T-cell (primary cell): ENCODE measurements at regions not wholly inside any gene's neighbourhood (a gene's known extent, or its start where the extent isn't known, plus 50 kb on each side); places are given as distances from the start of the nearest gene placed in this dataset.

Experiments used
- ATAC-seq, 4 experiments: fragments of 200-7000 bp in 3 of 4; fragments of 150-1000 bp in 1 of 4; cut with Tn5 transposase; replicated peaks in 1 of 4; 1 replicate in 3 of 4; 2 replicates in 1 of 4; pipeline ENCODE4 v1.10.0; 2021; ENCODE audit warnings: moderate library complexity in 3 of 4, mild to moderate bottlenecking in 2 of 4, moderate number of reproducible peaks in 1 of 4
- CTCF ChIA-PET, 2 donors: fragments of 300-600 bp; sonication (Branson Sonifier 250); formaldehyde crosslinking; loops; one replicate each; lab custom pipeline; 2022; ENCODE audit warnings: antibody characterized with exemption in 2 of 2; lab: Charles Lee
- POLR2A ChIA-PET, 2 donors: fragments of 300-600 bp; sonication (Branson Sonifier 250); formaldehyde crosslinking; loops; one replicate each; lab custom pipeline; 2022; ENCODE audit warnings: antibody characterized with exemption in 2 of 2; lab: Charles Lee
- DNase-seq, 35 experiments: peaks; one replicate each; pipeline versions ENCODE4 v3.0.0 to v3.0.0-alpha.2; 2013 to 2023
- H3K27ac ChIP-seq: one replicate; pipeline ENCODE4 v1.5.1; 2013; ENCODE audit warnings: low read length
- H3K27me3 ChIP-seq, 2 experiments: replicated peaks in 1 of 2; 1 replicate in 1 of 2; 2 replicates in 1 of 2; pipeline versions ENCODE4 v1.6.1 to v1.7.0; 2013; ENCODE audit warnings: low read length in 1 of 2, mixed read lengths in 1 of 2; ENCODE audit not compliant: control insufficient read depth in 2 of 2, insufficient read depth in 2 of 2; ENCODE audit errors: extremely low read depth in 1 of 2
- H3K36me3 ChIP-seq, 2 donors: 1 replicate in 1 of 2; 2 replicates in 1 of 2; pipeline versions ENCODE4 v1.6.1 to v1.7.0; 2013; ENCODE audit warnings: low read length in 1 of 2; ENCODE audit not compliant: control insufficient read depth in 2 of 2, insufficient read depth in 1 of 2; ENCODE audit errors: extremely low read depth in 1 of 2
- H3K4me1 ChIP-seq, 2 experiments: 1 replicate in 1 of 2; 2 replicates in 1 of 2; pipeline versions ENCODE4 v1.6.1 to v1.7.0; 2013; ENCODE audit warnings: low read length in 2 of 2, mixed read lengths in 1 of 2; ENCODE audit not compliant: insufficient read depth in 2 of 2, control insufficient read depth in 1 of 2; ENCODE audit errors: extremely low read depth in 1 of 2
- H3K4me3 ChIP-seq, 2 donors: 1 replicate in 1 of 2; 2 replicates in 1 of 2; pipeline versions ENCODE4 v1.5.1 to v1.7.0; 2013; ENCODE audit warnings: mild to moderate bottlenecking in 2 of 2, low read length in 1 of 2, moderate library complexity in 1 of 2; ENCODE audit not compliant: control insufficient read depth in 1 of 2; ENCODE audit errors: extremely low read depth in 1 of 2
- H3K9me3 ChIP-seq: 2 replicates; pipeline ENCODE4 v1.7.0; 2013
- H3K27ac Mint-ChIP-seq, 2 donors: one replicate each; pipeline ENCODE4 v1.8.0; 2020 to 2021; ENCODE audit warnings: mild to moderate bottlenecking in 2 of 2, mixed read lengths in 2 of 2
- H3K27me3 Mint-ChIP-seq, 2 donors: one replicate each; pipeline ENCODE4 v1.8.0; 2021 to 2022; ENCODE audit warnings: mixed read lengths in 2 of 2
- H3K36me3 Mint-ChIP-seq: one replicate; pipeline ENCODE4 v1.8.0; 2021; ENCODE audit warnings: mixed read lengths
- H3K4me1 Mint-ChIP-seq, 3 donors: one replicate each; pipeline ENCODE4 v1.8.0; 2020 to 2022; ENCODE audit warnings: mixed read lengths in 3 of 3, mild to moderate bottlenecking in 1 of 3
- H3K4me3 Mint-ChIP-seq, 3 donors: one replicate each; pipeline ENCODE4 v1.8.0; 2020 to 2022; ENCODE audit warnings: mild to moderate bottlenecking in 3 of 3, mixed read lengths in 3 of 3, moderate library complexity in 3 of 3
- H3K9me3 Mint-ChIP-seq, 3 donors: one replicate each; pipeline ENCODE4 v1.8.0; 2020 to 2022; ENCODE audit warnings: mixed read lengths in 3 of 3
- WGBS: methylation state at CpG from one replicate; pipeline ENCODE4 v1.1.5; 2013; ENCODE audit warnings: missing lambda C conversion rate; ENCODE audit not compliant: insufficient coverage; 5-methylcytosine and 5-hydroxymethylcytosine counted together

- H3K36me3 Mint-ChIP-seq: no peaks in the 10 kb centered on the region
- no peaks in the 10 kb centered on the region for H3K4me1 Mint-ChIP-seq
- no peak overlapping the region for H3K27ac Mint-ChIP-seq
- no peak for ATAC-seq
- H3K36me3 ChIP-seq: no peaks in the 10 kb centered on the region
- no peaks in the 10 kb centered on the region for H3K27me3 ChIP-seq
- no peak overlapping the region for H3K4me3 ChIP-seq
- no peak overlapping the region for H3K27ac ChIP-seq
- no peaks in the 10 kb centered on the region for H3K9me3 ChIP-seq
- H3K4me3 Mint-ChIP-seq: no peak overlapping the region
- no peaks in the 10 kb centered on the region for H3K27me3 Mint-ChIP-seq
- ChIA-PET CTCF (no interaction called here), POLR2A (interaction anchor here in 1 of 2 donors (0.5 kb wide), 1 partner anchor 72 kb away, joined by 3 read pairs; no protein-coding TSS in a partner anchor)
- WGBS: no CpG with 5 or more reads among the region's 3 CpGs
- peaks cover 0 to 3% (median 0%) of the 10 kb centered on the region in 3 donors for H3K9me3 Mint-ChIP-seq
- no peak for DNase-seq
- no peaks in the 10 kb centered on the region for H3K4me1 ChIP-seq
Observed at GRCh38 chr5:89282554-89283510, 399.8 kb upstream of the MEF2C start.

GRCh38 chr5:89281766-89282553 lies 399.0 kb upstream of the MEF2C start:
- H3K4me1 ChIP-seq: no peaks in the 10 kb centered on the region
- POLR2A ChIA-PET: no interaction called here
- Mint-ChIP-seq H3K4me1 (no peaks in the 10 kb centered on the region), H3K4me3 (no peak overlapping the region), H3K27ac (no peak overlapping the region), H3K9me3 (peaks cover 2 to 4% (median 3%) of the 10 kb centered on the region in 3 donors), H3K36me3 (no peaks in the 10 kb centered on the region), H3K27me3 (no peaks in the 10 kb centered on the region)
- ATAC-seq (no peak), DNase-seq (no peak)
- H3K4me3 ChIP-seq: no peak overlapping the region
- CTCF ChIA-PET: no interaction called here
- H3K27ac ChIP-seq: no peak overlapping the region
- WGBS: 29% methylated on average over 1 of the region's 3 CpGs
- H3K36me3 ChIP-seq: no peaks in the 10 kb centered on the region
- H3K9me3 ChIP-seq: no peaks in the 10 kb centered on the region
- no peaks in the 10 kb centered on the region for H3K27me3 ChIP-seq

- H3K27ac ChIP-seq: no peak overlapping the region
- no peaks in the 10 kb centered on the region for H3K9me3 ChIP-seq
- CTCF ChIA-PET: no interaction called here
- no peak overlapping the region for H3K4me3 Mint-ChIP-seq
- H3K9me3 Mint-ChIP-seq: peaks cover 2 to 5% (median 3%) of the 10 kb centered on the region in 3 donors
- no peak overlapping the region for H3K4me3 ChIP-seq
- ATAC-seq (no peak), DNase-seq (no peak)
- no peaks in the 10 kb centered on the region for H3K27me3 Mint-ChIP-seq
- H3K4me1 Mint-ChIP-seq: no peaks in the 10 kb centered on the region
- no peaks in the 10 kb centered on the region for H3K36me3 ChIP-seq
- 92% methylated on average over 5 of the region's 5 CpGs for WGBS
- no peaks in the 10 kb centered on the region for H3K4me1 ChIP-seq
- H3K27ac Mint-ChIP-seq: no peak overlapping the region
- no peaks in the 10 kb centered on the region for H3K27me3 ChIP-seq
- POLR2A ChIA-PET: no interaction called here
- no peaks in the 10 kb centered on the region for H3K36me3 Mint-ChIP-seq
Observed at GRCh38 chr5:89281211-89281610, 398.2 kb upstream of the MEF2C start.

- WGBS: no CpG with 5 or more reads among the region's 2 CpGs
- no peak for ATAC-seq
- no peak for DNase-seq
- H3K27ac Mint-ChIP-seq: no peak overlapping the region
- H3K4me1 Mint-ChIP-seq: no peaks in the 10 kb centered on the region
- no peaks in the 10 kb centered on the region for H3K27me3 ChIP-seq
- ChIA-PET POLR2A (no interaction called here), CTCF (no interaction called here)
- no peaks in the 10 kb centered on the region for H3K4me1 ChIP-seq
- H3K9me3 Mint-ChIP-seq: peaks cover 2 to 5% (median 3%) of the 10 kb centered on the region in 3 donors
- no peaks in the 10 kb centered on the region for H3K27me3 Mint-ChIP-seq
- no peak overlapping the region for H3K27ac ChIP-seq
- H3K4me3 ChIP-seq: no peak overlapping the region
- H3K4me3 Mint-ChIP-seq: no peak overlapping the region
- no peaks in the 10 kb centered on the region for H3K9me3 ChIP-seq
- H3K36me3 Mint-ChIP-seq: no peaks in the 10 kb centered on the region
- H3K36me3 ChIP-seq: no peaks in the 10 kb centered on the region
Observed at GRCh38 chr5:89280103-89281037, 397.4 kb upstream of the MEF2C start.

GRCh38 chr5:89279391-89280036 lies 396.5 kb upstream of the MEF2C start:
- no peaks in the 10 kb centered on the region for H3K4me1 Mint-ChIP-seq
- CTCF ChIA-PET: no interaction called here
- H3K9me3 ChIP-seq: no peaks in the 10 kb centered on the region
- H3K27ac Mint-ChIP-seq: no peak overlapping the region
- H3K4me1 ChIP-seq: no peaks in the 10 kb centered on the region
- DNase-seq (no peak), ATAC-seq (no peak)
- no peaks in the 10 kb centered on the region for H3K36me3 ChIP-seq
- no peak overlapping the region for H3K27ac ChIP-seq
- no peaks in the 10 kb centered on the region for H3K27me3 ChIP-seq
- POLR2A ChIA-PET: no interaction called here
- no peaks in the 10 kb centered on the region for H3K36me3 Mint-ChIP-seq
- H3K4me3 Mint-ChIP-seq: no peak overlapping the region
- no peaks in the 10 kb centered on the region for H3K27me3 Mint-ChIP-seq
- H3K4me3 ChIP-seq: no peak overlapping the region
- peaks cover 2 to 5% (median 3%) of the 10 kb centered on the region in 3 donors for H3K9me3 Mint-ChIP-seq
- no CpG with 5 or more reads among the region's 5 CpGs for WGBS
